H9 (cell line): ENCODE measurements at regions not wholly inside any gene's neighbourhood (a gene's known extent, or its start where the extent isn't known, plus 50 kb on each side); places are given as distances from the start of the nearest gene placed in this dataset.

Experiments used
- DNase-seq: peaks from one replicate; pipeline ENCODE4 v3.0.0-alpha.2; 2017
- H2AFZ ChIP-seq: one replicate; pipeline ENCODE4 v1.6.1; 2013; ENCODE audit warnings: mild to moderate bottlenecking, low read length, control low read depth, moderate library complexity
- H2AK5ac ChIP-seq: 2 replicates; pipeline ENCODE4 v1.6.1; 2013; ENCODE audit warnings: low read length, control low read depth, mixed read lengths; ENCODE audit not compliant: insufficient read length
- H2BK120ac ChIP-seq: one replicate; pipeline ENCODE4 v1.6.1; 2013; ENCODE audit warnings: low read depth, mild to moderate bottlenecking, low read length, control low read depth, inconsistent platforms; ENCODE audit not compliant: poor library complexity, severe bottlenecking
- H2BK12ac ChIP-seq: 2 replicates; pipeline ENCODE4 v1.6.1; 2013; ENCODE audit warnings: low read length, control low read depth, mixed read lengths, low read depth; ENCODE audit not compliant: insufficient read length
- H2BK15ac ChIP-seq: 2 replicates; pipeline ENCODE4 v1.6.1; 2013; ENCODE audit warnings: low read depth, low read length, control low read depth
- H2BK20ac ChIP-seq: one replicate; pipeline ENCODE4 v1.6.1; 2013; ENCODE audit warnings: low read depth, mild to moderate bottlenecking, low read length, control low read depth, inconsistent platforms; ENCODE audit not compliant: poor library complexity, severe bottlenecking
- H2BK5ac ChIP-seq: 2 replicates; pipeline ENCODE4 v1.6.1; 2013; ENCODE audit warnings: low read length, control low read depth, mixed read lengths; ENCODE audit not compliant: insufficient read length
- H3K14ac ChIP-seq: 2 replicates; pipeline ENCODE4 v1.6.1; 2013; ENCODE audit warnings: low read length, control low read depth; ENCODE audit not compliant: insufficient read depth
- H3K18ac ChIP-seq: 2 replicates; pipeline ENCODE4 v1.6.1; 2013; ENCODE audit warnings: low read depth, mild to moderate bottlenecking, mixed read lengths, low read length, control low read depth; ENCODE audit not compliant: insufficient read length
- H3K23ac ChIP-seq: 2 replicates; pipeline ENCODE4 v1.6.1; 2013; ENCODE audit warnings: low read length, control low read depth, mixed read lengths, low read depth; ENCODE audit not compliant: insufficient read length
- H3K23me2 ChIP-seq: 2 replicates; pipeline ENCODE4 v1.6.1; 2013; ENCODE audit warnings: low read depth, mild to moderate bottlenecking, mixed read lengths, low read length, control low read depth; ENCODE audit not compliant: insufficient read length, poor library complexity, severe bottlenecking
- H3K27ac ChIP-seq: 2 replicates; pipeline ENCODE4 v1.5.1; 2013; ENCODE audit warnings: low read length, control low read depth, mixed read lengths, low read depth; ENCODE audit not compliant: insufficient read length
- H3K27me3 ChIP-seq: 2 replicates; pipeline ENCODE4 v1.6.1; 2013; ENCODE audit warnings: low read length, control low read depth, inconsistent platforms; ENCODE audit not compliant: insufficient read depth
- H3K4ac ChIP-seq: 2 replicates; pipeline ENCODE4 v1.6.1; 2013; ENCODE audit warnings: low read depth, mild to moderate bottlenecking, control low read depth, inconsistent platforms, low read length, moderate library complexity
- H3K4me1 ChIP-seq: 2 replicates; pipeline ENCODE4 v1.6.1; 2013; ENCODE audit warnings: low read length, control low read depth, inconsistent platforms; ENCODE audit not compliant: insufficient read depth
- H3K4me2 ChIP-seq: 2 replicates; pipeline ENCODE4 v1.6.1; 2013; ENCODE audit warnings: low read length, control low read depth, mixed read lengths; ENCODE audit not compliant: insufficient read length, insufficient read depth
- H3K56ac ChIP-seq: 2 replicates; pipeline ENCODE4 v1.6.1; 2013; ENCODE audit warnings: low read depth, mild to moderate bottlenecking, mixed read lengths, low read length, control low read depth; ENCODE audit not compliant: insufficient read length
- H3K79me1 ChIP-seq: 2 replicates; pipeline ENCODE4 v1.6.1; 2013; ENCODE audit warnings: low read depth, mild to moderate bottlenecking, moderate library complexity, low read length, control low read depth, inconsistent platforms; ENCODE audit not compliant: insufficient read depth, poor library complexity, severe bottlenecking
- H3K79me2 ChIP-seq: 2 replicates; pipeline ENCODE4 v1.6.1; 2013; ENCODE audit warnings: low read length, control low read depth, inconsistent platforms; ENCODE audit not compliant: insufficient read depth
- H3K9ac ChIP-seq: 2 replicates; pipeline ENCODE4 v1.6.1; 2013; ENCODE audit warnings: low read length, control low read depth, mixed read lengths; ENCODE audit not compliant: insufficient read length; ENCODE audit errors: extremely low read depth
- H3K9me3 ChIP-seq: one replicate; pipeline ENCODE4 v1.6.1; 2013; ENCODE audit warnings: low read depth, low read length, inconsistent platforms; ENCODE audit not compliant: control insufficient read depth
- H3T11ph ChIP-seq: one replicate; pipeline ENCODE4 v1.6.1; 2013; ENCODE audit warnings: mild to moderate bottlenecking, low read length, control low read depth, inconsistent platforms
- H4K20me1 ChIP-seq: one replicate; pipeline ENCODE4 v1.6.1; 2013; ENCODE audit not compliant: control insufficient read depth, insufficient read length, insufficient read depth
- H4K5ac ChIP-seq: 2 replicates; pipeline ENCODE4 v1.6.1; 2013; ENCODE audit warnings: low read depth, mild to moderate bottlenecking, mixed read lengths, low read length, control low read depth; ENCODE audit not compliant: insufficient read length
- H4K8ac ChIP-seq: replicated peaks from 2 replicates; pipeline ENCODE4 v1.6.1; 2013; ENCODE audit warnings: low read length, control low read depth, mixed read lengths, low read depth; ENCODE audit not compliant: insufficient read length
- H4K91ac ChIP-seq: 2 replicates; pipeline ENCODE4 v1.6.1; 2013; ENCODE audit warnings: low read depth, mild to moderate bottlenecking, moderate library complexity, mixed read lengths, low read length, control low read depth; ENCODE audit not compliant: insufficient read length
- H3K27ac Mint-ChIP-seq, 3 experiments: 2 replicates in 2 of 3; 3 replicates in 1 of 3; pipeline ENCODE4 v1.8.0; 2020 to 2021; ENCODE audit warnings: mixed read lengths in 3 of 3, mild to moderate bottlenecking in 1 of 3, moderate library complexity in 1 of 3
- H3K27me3 Mint-ChIP-seq: 2 replicates; pipeline ENCODE4 v1.8.0; 2021; ENCODE audit warnings: low read depth, mild to moderate bottlenecking, moderate library complexity, mixed read lengths
- H3K36me3 Mint-ChIP-seq, 3 experiments: 2 replicates in 2 of 3; 3 replicates in 1 of 3; pipeline ENCODE4 v1.8.0; 2020 to 2021; ENCODE audit warnings: low read depth in 3 of 3, mixed read lengths in 3 of 3; ENCODE audit not compliant: insufficient read depth in 1 of 3
- H3K4me1 Mint-ChIP-seq, 2 experiments: 2 replicates each; pipeline ENCODE4 v1.8.0; 2020; ENCODE audit warnings: mixed read lengths in 2 of 2
- H3K4me3 Mint-ChIP-seq, 2 experiments: 2 replicates in 1 of 2; 3 replicates in 1 of 2; pipeline ENCODE4 v1.8.0; 2020 to 2021; ENCODE audit warnings: mild to moderate bottlenecking in 2 of 2, mixed read lengths in 2 of 2, moderate library complexity in 1 of 2
- H3K9me3 Mint-ChIP-seq, 2 experiments: 2 replicates in 1 of 2; 3 replicates in 1 of 2; pipeline ENCODE4 v1.8.0; 2020; ENCODE audit warnings: mild to moderate bottlenecking in 2 of 2, mixed read lengths in 2 of 2, moderate library complexity in 1 of 2
- WGBS: extraction: QIAGEN DNeasy Blood & Tissue Kit; methylation state at CpG from one replicate; pipeline ENCODE4 v1.1.7; 2013; ENCODE audit warnings: missing lambda C conversion rate, low lambda C conversion rate, mixed read lengths; ENCODE audit not compliant: insufficient read length; ENCODE audit errors: extremely low coverage; 5-methylcytosine and 5-hydroxymethylcytosine counted together
- TF ChIP-seq, protein P1 (sequence below): fragments of 200-600 bp; sonication (generic); conservative IDR thresholded peaks from 3 replicates; pipeline ENCODE4 v1.8.0; 2021; ENCODE audit warnings: antibody characterized with exemption, mild to moderate bottlenecking

DNA sequence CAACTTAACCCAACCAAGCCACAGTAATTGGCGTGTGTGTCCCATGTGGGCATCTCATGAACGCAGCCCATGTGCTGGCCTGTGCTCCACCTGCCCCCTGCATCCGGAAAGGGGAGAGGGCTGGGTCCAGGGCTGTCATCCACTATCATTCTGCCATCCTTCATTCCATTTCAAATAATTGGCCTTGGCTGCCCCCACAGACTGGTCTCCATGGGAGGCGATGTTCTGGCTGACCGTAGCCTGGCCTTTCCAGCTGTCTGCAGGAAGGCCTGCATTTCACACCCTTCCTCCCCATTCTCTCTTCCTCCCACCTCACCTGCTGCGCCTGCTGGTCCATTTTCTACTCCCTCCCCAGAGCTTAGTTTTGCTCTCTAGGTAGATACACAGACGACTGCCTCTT lies 442.8 kb downstream of the COG6 start:
- Histone ChIP-seq H3K4me2 (no peak overlapping the region), H3K9ac (no peak overlapping the region), H3T11ph (no peak overlapping the region), H3K9me3 (peaks cover 5% of the 10 kb centered on the region), H3K23me2 (no peaks in the 10 kb centered on the region), H2BK12ac (no peak overlapping the region), H3K23ac (no peak overlapping the region), H2AFZ (no peak overlapping the region), H2BK5ac (no peak overlapping the region), H4K91ac (no peak overlapping the region), H3K27me3 (no peaks in the 10 kb centered on the region), H3K18ac (no peak overlapping the region), H4K8ac (no peak overlapping the region), H3K56ac (no peak overlapping the region), H3K79me1 (no peaks in the 10 kb centered on the region), H2BK20ac (no peak overlapping the region), H2BK15ac (no peak overlapping the region), H3K4ac (no peak overlapping the region), H3K79me2 (no peaks in the 10 kb centered on the region), H2BK120ac (no peak overlapping the region), H2AK5ac (no peak overlapping the region), H4K20me1 (no peaks in the 10 kb centered on the region), H3K4me1 (peaks cover 2% of the 10 kb centered on the region; the same call in 1 of the 2 replicates), H3K27ac (no peak overlapping the region), H4K5ac (no peak overlapping the region), H3K14ac (no peak overlapping the region)
- Mint-ChIP-seq H3K9me3 (peaks cover 12 to 17% of the 10 kb centered on the region in 2 experiments; a peak in 4 of 5 replicates), H3K27ac (no peak overlapping the region), H3K4me1 (peaks cover 22 to 23% of the 10 kb centered on the region in 2 experiments), H3K36me3 (peaks cover 3 to 13% (median 7%) of the 10 kb centered on the region in 3 experiments; a peak in 6 of 7 replicates), H3K27me3 (no peaks in the 10 kb centered on the region; the same call in none of the 2 replicates), H3K4me3 (no peak overlapping the region; a peak in 1 of 5 replicates)
- no peak for DNase-seq
- TF ChIP-seq, protein P1, sequence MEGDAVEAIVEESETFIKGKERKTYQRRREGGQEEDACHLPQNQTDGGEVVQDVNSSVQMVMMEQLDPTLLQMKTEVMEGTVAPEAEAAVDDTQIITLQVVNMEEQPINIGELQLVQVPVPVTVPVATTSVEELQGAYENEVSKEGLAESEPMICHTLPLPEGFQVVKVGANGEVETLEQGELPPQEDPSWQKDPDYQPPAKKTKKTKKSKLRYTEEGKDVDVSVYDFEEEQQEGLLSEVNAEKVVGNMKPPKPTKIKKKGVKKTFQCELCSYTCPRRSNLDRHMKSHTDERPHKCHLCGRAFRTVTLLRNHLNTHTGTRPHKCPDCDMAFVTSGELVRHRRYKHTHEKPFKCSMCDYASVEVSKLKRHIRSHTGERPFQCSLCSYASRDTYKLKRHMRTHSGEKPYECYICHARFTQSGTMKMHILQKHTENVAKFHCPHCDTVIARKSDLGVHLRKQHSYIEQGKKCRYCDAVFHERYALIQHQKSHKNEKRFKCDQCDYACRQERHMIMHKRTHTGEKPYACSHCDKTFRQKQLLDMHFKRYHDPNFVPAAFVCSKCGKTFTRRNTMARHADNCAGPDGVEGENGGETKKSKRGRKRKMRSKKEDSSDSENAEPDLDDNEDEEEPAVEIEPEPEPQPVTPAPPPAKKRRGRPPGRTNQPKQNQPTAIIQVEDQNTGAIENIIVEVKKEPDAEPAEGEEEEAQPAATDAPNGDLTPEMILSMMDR = no peak
- WGBS = no CpG with 5 or more reads among the region's 7 CpGs
